ENCODE measurements at regions not wholly inside any gene's neighbourhood (a gene's known extent, or its start where the extent isn't known, plus 50 kb on each side); places are given as distances from the start of the nearest gene placed in this dataset.

DNA sequence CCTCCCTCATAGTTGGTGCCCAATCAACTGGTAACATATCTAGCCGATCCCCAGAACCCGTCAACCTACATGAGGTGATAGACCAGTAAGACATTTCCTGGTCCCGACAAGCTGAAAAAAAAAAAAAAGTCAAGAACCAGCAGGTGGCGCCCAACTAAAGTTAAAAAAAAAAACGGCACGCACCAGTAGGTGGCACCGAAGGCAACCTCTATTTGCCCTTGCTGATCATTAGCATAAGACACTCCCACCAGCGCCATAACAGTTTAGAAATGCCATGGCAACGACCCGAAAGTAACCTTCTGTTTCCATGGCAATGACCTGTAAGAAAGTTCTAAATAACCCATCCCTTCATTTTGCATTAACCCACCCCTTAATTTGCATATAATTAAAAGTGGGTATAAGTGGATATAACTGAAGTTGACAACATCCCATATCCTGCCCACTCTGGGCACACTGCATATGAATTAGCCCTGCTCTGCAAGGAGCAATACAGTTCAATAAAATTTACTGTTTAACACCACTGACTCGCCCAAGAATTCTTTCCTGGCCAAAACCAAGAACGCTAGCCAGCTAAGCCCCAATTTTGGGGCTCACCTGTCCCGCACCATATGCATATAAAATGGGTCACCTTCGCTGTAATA, 83.9 kb upstream of the SPANXB1 start:
- TF ChIP-seq, protein P1, sequence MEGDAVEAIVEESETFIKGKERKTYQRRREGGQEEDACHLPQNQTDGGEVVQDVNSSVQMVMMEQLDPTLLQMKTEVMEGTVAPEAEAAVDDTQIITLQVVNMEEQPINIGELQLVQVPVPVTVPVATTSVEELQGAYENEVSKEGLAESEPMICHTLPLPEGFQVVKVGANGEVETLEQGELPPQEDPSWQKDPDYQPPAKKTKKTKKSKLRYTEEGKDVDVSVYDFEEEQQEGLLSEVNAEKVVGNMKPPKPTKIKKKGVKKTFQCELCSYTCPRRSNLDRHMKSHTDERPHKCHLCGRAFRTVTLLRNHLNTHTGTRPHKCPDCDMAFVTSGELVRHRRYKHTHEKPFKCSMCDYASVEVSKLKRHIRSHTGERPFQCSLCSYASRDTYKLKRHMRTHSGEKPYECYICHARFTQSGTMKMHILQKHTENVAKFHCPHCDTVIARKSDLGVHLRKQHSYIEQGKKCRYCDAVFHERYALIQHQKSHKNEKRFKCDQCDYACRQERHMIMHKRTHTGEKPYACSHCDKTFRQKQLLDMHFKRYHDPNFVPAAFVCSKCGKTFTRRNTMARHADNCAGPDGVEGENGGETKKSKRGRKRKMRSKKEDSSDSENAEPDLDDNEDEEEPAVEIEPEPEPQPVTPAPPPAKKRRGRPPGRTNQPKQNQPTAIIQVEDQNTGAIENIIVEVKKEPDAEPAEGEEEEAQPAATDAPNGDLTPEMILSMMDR (IDR thresholded peaks at IDR 0.05), result peak in 2 of 3 donors; percentile 21 to 58
- no peak for TF ChIP-seq POLR2A (IDR thresholded peaks at IDR 0.05)

All from breast epithelium (tissue), 3 donors.